T-helper 1 cell treated with Interleukin-12 subunit alpha and Interleukin-12 subunit beta and Interleukin-4 antibody, amounts not matched to agents 30 ng/mL and 1 ng/mL, for 36 hours (primary cell): ENCODE measurements at regions not wholly inside any gene's neighbourhood (a gene's known extent, or its start where the extent isn't known, plus 50 kb on each side); places are given as distances from the start of the nearest gene placed in this dataset.

ENCODE experiments used
- intact Hi-C: fragments of 100-400 bp; cut with micrococcal nuclease; formaldehyde crosslinking; loops from one replicate; pipeline ENCODE4 v1.15.1; 2024

DNA sequence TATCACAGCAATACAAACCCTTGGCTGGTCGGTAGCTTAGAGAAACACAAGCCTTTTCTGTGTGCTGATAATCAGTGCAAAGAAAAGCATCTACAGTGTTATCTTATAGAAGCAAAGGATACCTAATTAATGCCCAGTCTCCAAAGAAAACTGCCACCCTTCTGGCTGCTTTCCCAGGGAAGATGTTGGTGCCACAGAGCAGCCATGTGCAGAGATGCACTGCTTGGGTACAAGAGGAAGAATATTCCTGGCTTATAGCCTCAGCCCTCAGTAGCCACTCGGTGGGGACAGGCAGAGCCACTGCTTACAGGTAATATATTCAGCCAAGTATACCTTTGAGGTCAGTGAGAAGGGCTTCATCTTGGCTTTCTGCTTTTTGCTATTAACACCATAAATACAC is 185.3 kb downstream of the PCSK1 start:
- intact Hi-C loops, result no loop called here

DNA sequence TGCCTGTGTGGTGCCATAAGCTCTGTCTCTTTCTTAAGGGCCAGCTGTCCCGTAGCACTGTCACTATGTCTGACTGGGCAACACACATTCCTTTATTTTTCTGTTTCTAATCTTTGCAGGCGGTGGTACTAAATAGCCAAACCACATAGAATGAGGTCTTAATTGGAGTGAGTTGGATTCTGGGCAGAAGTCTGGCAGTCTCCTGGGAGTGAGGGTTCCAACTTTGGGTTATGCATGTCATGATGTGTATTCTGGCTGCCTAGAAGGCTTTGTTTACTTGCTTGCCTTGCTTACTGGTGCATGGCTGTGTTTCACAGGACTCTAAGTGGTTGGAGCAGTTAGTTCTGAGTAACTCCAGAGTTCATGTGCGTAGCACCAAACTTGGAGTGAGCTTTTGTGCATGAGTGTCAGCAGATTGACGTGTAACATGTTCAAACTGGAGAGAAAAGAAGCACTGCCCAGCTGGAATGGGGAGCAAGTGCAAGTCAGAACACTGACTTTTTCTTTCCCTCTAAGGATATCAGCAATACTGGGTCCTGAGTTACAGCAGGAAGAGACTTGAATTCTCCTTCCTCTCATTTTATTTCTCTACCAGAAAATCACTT is 185.8 kb downstream of the PCSK1 start:
- intact Hi-C loops, result no loop called here

DNA sequence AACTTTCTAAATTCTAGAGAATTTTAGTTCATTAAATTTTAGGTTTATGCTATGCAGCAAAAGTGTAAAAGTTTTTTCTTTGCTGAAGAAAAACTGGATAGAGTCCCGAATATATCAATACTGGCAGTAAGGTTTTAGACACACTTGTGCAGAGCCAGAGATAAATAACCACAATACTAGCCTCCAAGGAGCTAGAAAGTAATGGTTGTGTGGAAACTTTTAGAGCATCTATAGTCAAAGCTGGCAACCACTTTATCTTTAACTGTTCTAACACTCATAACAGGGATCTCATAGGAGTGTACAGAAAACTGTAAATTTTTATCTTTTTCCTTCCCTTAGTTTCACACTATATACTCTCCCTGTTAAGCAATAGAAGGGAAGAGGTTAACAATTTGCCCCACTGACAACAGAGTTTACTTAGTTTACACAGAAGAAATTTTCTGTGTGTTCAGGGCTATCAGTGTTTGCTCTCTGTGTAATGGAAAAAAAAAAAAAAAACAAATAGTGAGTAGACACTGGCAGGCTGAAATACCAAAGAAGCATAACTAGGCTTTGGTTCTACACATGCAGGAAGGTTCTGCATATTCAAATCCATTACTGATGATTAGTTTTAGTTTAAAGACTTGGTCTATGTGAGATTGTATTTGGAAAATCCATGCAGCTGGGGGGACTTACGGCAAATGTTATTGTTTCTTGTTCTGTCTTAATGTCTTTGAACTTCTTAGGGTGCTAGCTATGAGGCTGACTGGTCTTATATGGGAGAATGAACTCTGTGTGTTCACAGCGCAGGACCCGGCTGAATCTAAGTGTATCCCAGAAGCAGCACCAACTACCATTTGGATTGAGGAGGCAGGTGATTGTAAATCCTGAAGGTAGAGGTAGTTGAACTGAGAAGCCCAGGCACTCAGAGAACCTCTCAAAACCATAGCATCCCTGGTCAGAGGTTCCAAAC is 187.6 kb downstream of the PCSK1 start:
- intact Hi-C loops, result no loop called here

DNA sequence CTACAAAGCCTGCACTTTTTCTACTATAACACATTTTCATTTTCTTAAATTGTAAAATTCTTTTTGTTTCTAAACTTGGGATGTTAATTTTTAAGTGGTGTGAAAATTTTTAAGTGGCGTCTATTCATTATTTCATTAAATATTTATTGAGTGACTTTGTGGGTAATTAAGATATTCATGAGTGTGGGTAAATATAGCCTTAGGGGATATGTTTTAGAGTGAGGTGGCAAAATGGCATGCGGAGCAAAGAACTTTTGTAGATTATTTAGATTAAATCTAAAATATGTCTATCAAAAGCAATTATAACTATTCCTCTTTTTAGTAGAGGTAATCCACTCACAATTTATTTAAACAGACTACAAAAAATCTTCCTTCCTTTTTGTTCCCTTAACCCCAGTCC is 188.4 kb downstream of the PCSK1 start:
- intact Hi-C loops, result no loop called here

DNA sequence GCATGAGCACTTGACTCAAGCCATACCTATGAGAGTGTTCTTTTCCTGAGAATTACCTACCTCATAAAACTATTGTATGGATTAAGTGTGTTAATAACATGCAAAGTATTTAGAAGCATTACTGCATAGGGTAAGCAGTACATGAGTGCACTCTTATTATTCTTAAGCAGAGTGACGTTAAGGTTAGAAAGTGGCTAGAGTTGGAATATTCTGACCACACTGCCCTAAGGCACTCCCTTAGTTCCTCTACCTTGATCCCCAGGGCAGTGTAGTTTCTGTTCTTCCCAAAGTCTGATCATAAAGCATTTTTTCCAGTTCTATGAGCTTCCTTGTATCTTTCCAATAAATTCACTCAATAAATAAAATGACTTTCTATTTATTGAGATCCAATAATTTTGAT is 189.2 kb downstream of the PCSK1 start:
- intact Hi-C loops, result no loop called here

DNA sequence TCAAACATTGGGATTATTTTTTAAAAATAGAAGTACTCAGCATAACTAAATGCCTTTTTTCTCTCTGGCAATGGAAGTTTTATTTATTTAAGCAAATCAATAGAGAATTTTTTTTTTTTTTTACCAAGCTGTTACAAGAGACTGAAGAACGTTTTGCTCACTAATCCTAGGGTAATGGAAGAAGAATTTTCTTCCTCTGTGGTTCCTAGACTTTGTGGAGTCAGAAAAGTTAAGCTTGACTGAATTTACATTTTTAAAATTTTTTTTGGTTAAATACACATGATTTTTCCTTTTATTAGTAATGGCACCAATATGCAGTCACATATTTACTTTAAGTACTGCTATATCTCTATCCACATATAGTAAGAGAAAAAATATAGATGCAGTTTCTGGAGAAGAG is 189.8 kb downstream of the PCSK1 start:
- intact Hi-C loops, result no loop called here

DNA sequence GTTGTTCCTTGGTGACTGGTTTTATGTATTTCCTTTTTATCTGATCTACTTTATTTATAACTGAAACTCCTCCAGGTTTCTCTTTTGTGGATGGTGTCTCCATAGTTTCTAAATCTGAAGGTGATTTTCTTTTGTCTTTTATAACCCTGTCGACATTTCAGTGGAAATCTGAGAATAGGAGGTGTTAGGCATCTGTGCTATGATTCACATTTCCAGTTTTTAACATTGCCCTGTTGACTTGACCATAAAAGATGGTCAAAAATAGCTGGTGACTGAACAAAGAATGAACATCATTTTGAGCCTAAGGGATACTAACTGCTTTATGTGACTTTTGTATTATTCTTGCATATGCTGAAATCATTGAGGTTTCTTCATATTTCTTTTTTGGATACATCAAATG is 190.5 kb downstream of the PCSK1 start:
- intact Hi-C loops, result no loop called here

DNA sequence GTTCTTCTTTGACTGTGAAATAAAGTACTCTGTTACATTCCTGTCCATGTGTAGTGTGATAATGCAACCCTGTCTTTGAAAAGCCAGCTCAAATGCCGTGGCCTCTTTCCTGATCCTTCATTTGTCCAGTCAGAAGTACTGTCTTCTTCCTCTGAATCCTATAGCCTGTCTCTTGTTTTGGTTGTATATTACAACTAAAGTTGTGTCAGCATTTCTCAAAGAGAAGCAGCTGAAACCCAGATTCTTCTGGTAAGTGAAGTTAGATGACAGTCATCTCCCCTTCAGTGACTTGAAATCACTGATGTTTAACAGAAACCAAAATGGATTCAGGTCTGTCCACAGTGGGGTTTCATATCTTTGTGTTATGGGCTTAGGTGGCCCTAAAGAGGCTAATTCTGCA is 196.2 kb downstream of the PCSK1 start:
- intact Hi-C loops, result loop anchor here (5.0 kb wide), 1 partner anchor 380 kb away; no protein-coding TSS in a partner anchor

DNA sequence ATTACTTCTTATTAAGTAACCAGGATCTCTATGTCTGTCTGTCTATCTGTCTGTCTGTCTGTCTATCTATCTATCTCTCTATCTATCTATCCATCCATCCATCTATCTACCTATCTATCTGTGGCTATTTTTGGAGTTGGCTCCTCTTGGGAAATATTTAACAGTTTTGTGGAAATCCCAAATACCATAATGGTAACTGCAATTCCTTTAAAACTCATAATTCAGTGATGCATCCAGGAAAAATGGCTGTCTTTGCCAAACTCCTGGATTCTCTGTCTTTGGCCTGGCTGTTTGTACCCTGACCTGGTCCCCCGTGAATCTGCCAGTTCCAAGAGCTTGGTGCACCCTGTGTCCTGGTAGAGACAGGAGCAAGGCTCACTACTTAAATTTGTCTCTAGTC is 197.0 kb downstream of the PCSK1 start:
- intact Hi-C loops, result loop anchor here (5.0 kb wide), 1 partner anchor 379 kb away; no protein-coding TSS in a partner anchor

DNA sequence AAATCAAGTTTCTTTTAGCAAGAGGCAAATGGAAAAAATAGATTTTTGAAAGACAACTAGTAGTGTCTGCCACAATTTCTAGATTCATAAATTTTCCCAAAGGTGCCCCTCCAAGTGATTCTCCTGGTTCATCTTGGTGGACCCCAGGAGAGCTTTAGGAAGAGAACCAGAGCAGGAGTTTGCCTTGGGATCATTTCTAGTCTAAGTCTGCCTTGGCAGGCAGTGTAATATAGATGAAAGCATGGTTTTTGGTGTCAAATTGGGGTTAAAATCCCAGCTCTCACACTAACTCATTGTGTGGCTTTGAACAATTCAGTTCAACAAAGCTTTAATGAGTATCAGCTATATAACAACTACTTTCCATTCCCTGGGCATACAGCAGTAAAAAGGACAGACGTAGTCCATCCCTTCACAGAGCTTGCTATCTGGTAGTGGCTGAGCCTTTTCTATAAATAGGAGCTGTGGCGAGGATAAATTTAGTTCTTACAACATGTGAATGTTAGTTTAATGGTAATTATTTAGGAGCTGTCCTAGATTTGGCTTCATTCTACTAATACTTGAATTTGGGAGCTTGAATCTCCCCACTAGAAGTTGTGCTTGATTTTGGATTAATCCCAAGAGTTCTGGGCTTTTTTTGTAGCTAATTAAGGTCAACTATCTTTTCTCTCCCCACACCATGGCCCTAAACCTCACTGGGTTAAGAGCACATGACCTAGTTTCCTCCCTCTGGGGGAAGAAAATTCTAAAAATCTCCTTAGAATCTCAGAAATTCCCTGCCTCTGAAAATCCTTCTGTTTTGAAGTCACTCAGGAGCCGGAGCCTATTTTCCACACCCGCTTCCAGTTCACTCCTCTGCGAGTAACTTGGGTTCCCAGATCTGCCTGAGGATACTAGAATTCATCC is 197.8 kb downstream of the PCSK1 start:
- intact Hi-C loops, result loop anchor here (5.0 kb wide), 1 partner anchor 378 kb away; no protein-coding TSS in a partner anchor

DNA sequence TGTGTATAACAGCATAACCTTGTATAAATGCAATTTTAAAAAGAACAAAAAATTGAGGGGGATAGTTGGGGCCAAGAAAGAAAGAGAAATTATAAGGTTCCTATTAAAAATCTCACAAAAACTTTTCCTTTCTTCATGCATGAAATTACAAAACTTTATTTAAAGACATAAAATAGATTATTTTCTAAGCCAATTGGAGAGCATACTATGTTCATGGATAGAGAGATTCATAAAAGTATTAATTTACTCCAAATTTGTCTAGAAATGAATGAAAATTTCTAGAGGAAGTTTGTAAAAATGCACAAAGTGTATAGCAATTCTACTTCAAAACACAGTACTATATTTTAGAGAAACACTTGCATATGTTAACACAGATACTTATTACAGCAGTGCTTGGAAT is 200.4 kb downstream of the PCSK1 start:
- intact Hi-C loops, result no loop called here

DNA sequence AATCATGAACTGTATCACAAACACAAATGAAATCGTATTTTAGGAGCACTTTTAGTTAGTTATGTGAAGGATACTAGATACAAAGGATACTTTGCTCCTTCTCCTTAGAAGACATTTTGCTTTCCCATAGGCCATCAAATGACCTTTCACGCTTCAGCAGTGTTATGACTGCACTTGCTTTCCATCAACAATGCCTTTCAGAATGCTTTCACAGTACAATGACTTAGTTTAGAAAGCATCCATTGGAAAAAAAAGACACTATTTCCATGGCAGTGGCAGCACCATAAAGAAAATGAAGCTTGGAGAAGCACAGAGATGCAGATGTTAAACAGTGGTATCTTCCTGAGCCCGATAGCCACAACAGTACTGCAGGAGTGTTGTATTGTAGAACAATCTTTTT is 203.9 kb downstream of the PCSK1 start:
- intact Hi-C loops, result no loop called here

DNA sequence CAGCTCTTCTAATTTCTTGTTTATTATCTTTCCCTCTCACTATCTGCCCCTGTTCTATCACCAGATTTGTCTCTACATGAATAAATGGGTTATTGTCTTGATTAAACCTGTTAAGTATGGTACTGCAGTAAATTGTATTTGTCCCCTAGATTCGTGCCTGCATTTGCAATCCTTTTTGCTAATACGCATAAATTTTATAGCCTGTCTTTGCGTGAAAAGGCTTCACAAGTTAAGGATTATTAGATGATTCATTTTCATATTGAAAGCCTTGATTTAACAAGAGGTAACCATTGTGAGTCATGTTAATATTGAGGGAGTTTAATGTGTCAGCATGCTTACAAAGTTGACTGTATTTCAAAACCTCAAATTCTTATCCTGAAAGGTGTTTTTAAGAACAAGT is 204.6 kb downstream of the PCSK1 start:
- intact Hi-C loops, result no loop called here

DNA sequence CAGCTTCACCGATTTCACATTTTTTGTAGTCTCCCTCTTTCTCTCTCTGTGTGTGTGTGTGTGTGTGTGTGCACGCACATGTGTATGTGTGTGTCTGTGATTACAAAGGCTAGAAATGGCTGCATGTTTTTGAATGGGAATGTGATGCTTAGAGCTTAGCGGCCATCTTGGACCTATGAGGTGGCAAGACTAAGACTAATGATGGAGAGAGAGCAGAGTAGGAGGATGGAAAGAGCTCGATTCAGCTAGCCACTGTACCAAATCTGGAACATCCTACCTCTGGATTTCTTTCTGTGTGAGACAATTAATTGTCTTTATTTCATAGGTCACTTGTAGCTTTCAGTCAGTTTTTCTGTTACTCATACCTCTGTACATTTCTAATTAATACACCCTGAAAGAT is 205.1 kb downstream of the PCSK1 start:
- intact Hi-C loops, result no loop called here

DNA sequence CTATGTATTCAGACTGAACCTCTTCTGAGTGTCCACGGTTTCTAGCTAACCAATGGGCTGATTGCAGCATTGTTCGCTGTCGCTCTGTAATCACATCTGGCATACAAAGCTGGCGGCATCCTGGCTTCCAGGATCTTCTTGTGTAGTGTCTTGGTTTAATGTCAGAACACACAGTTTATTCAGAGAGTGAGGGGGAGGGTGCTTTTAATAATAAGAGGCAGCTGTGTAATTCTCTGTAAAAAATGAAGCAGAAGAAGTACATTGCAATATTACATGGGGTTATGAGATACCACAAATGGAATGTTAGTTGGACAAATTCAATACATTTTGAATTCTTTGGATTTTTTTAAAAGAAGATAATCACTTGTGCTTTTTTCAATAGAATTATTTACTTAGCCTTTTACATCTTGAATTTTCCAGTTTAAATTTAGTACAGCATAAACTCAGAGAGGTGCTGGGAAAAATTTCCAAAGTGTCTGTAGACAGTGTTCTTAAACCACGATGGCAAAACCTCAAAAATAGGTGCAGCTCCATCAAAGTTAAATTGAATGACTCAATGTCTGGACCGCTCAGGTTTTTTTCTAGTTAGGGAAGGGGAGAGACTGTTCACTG is 206.0 kb downstream of the PCSK1 start:
- intact Hi-C loops, result no loop called here

DNA sequence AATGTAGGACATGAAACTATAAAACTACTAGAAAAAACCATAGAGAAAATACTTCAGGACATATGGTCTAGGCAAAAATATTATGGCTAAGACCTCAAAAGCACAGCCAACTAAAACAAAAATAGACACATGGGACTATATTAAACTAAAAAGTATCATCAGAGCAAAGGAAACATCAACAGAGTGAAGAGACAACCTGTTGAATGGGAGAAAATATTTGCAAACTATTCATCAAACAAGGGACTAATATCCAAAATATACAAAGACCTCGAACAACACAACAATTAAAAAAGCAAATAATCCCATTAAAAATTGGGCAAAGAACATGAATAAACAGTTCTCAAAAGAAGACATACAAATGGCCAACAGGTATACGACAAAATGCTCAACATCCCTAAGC is 210.9 kb downstream of the PCSK1 start:
- intact Hi-C loops, result loop anchor here (5.0 kb wide), 1 partner anchor 60 kb away; no protein-coding TSS in a partner anchor

DNA sequence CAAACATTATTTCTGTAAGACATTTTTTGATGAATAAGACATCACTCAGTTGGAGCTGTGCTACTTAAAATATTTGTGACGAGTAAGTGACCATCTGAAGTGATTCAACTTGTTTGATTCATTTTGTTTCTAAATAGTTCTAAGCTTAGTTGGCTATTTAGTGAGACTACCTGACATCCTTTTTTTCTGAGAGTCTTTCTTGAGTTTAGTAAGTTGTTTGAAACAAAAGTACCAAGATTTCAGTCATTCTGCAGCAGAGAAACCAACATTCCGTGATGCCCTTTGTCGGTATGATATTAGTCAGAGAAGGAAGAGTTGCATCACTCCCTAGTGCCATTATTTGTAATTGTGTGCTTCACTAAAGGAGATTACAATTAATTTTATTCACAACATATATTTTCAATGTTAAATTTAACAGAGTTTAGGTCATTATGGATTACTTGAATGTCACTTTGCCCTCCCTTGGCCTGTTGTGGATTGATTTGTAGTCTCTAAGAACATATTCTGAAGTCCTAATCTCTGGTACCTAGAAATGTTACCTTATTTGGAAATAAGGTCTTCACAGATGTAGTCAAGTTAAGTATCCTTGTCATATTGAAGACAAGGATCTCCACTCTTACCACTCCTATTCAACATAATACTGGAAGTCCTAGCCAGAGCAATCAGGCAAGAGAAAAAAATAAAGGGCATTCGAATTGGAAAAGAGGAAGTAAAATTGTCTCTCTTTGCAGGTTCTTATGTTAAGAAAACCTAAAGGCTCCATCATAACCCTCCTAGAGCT is 212.2 kb downstream of the PCSK1 start:
- intact Hi-C loops, result loop anchor here (5.0 kb wide), 1 partner anchor 62 kb away; no protein-coding TSS in a partner anchor

DNA sequence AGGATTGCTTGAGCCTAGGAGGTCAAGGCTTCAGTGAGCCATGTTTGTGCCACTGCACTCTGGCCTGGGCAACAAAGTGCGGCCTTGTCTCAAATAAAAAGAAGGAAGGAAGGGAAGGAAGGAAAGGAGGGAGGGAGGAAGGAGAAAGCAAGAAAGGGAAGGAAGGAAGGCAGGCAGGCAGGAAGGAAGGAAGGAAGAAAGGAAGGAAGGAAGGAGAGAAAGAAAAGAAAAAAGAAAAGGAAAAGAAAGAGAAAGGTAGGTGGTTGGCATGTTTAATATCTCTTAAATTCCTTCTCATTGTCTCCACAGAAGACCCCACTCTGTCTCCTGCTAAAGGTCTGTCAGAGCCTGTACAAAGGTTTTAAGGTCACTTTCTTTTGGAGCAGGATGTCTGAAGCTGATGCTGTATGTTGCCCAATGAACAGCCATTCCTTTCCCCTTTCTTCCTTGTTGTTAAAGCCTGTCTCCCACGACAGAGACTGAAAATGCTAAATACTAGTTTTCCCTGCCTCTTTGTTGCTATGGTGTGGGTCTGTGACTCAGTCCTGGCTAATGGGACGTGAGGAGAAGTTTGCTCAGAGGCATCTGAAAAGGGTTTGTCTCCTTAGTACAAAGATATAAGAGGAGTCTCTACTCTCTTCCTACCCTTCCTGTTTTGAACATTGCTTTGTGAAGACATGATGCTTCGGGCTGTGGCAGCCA is 213.3 kb downstream of the PCSK1 start:
- intact Hi-C loops, result loop anchor here (5.0 kb wide), 1 partner anchor 63 kb away; no protein-coding TSS in a partner anchor

DNA sequence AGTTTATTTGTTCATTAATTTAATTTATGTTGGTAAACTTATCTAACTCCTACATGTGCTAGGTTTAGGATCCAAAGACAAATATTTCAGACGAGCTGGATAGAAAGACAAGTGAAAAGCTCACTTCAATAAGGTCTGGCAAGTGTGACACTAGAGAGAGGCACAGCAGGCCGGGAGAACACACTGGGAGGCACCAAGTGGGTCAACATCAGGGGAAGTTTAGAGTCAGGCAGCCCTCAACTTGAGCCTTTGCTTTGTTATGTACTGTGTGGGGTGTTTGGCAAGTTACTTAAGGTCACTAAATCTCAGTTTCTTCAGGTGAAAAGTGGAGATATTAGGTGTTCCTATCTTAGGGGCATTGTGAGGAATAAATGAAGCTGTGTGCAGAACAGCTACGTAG is 214.4 kb downstream of the PCSK1 start:
- intact Hi-C loops, result no loop called here
